Prostate gland (tissue), 2 donors: ENCODE measurements at regions not wholly inside any gene's neighbourhood (a gene's known extent, or its start where the extent isn't known, plus 50 kb on each side); places are given as distances from the start of the nearest gene placed in this dataset.

ENCODE experiments used
- DNase-seq: peaks from one replicate; pipeline ENCODE4 v3.0.0-alpha.2; 2019; ENCODE audit warnings: low spot score
- H3K27ac ChIP-seq, 2 donors: fragments of 200-600 bp; sonication (generic); 2 replicates each; pipeline ENCODE4 v1.5.1; 2017 to 2019
- H3K27me3 ChIP-seq: fragments of 200-600 bp; sonication (generic); replicated peaks from 2 replicates; pipeline ENCODE4 v1.5.1; 2019; ENCODE audit not compliant: insufficient read depth
- H3K36me3 ChIP-seq, 2 donors: fragments of 200-600 bp; sonication (generic); 1 replicate in 1 of 2; 2 replicates in 1 of 2; pipeline versions ENCODE4 v1.5.1 to v1.8.1; 2017 to 2019
- H3K4me1 ChIP-seq: fragments of 200-600 bp; sonication (generic); replicated peaks from 2 replicates; pipeline ENCODE4 v1.5.1; 2019
- H3K4me3 ChIP-seq, 2 donors: fragments of 200-600 bp; sonication (generic); 2 replicates each; pipeline ENCODE4 v1.5.1; 2017 to 2019
- H3K9me3 ChIP-seq: fragments of 200-600 bp; sonication (generic); 2 replicates; pipeline ENCODE4 v1.5.1; 2017
- POLR2A ChIP-seq: fragments of 450-650 bp; IDR thresholded peaks from one replicate; pipeline ENCODE4 v1.6.1; 2016; ENCODE audit warnings: antibody characterized with exemption, mild to moderate bottlenecking
- POLR2AphosphoS5 ChIP-seq: sonication (generic); formaldehyde crosslinking; IDR thresholded peaks from one replicate; pipeline ENCODE4 v1.6.1; 2017; ENCODE audit warnings: antibody characterized with exemption
- WGBS: methylation state at CpG from one replicate; pipeline ENCODE4 v1.1.5; 2018; 5-methylcytosine and 5-hydroxymethylcytosine counted together
- intact Hi-C: fragments of 100-400 bp; cut with DNase I; formaldehyde crosslinking; loops from one replicate; pipeline ENCODE4 v1.14.2; 2022
- TF ChIP-seq, protein P1 (sequence below), 4 experiments: fragments of 200-600 bp in 2 of 4; fragments of 450-650 bp in 2 of 4; sonication (generic) in 2 of 4; IDR thresholded peaks; 1 replicate in 3 of 4; 2 replicates in 1 of 4; pipeline ENCODE4 v1.5.1; 2016 to 2019; ENCODE audit warnings: antibody characterized with exemption in 4 of 4, mild to moderate bottlenecking in 2 of 4, moderate library complexity in 2 of 4

DNA sequence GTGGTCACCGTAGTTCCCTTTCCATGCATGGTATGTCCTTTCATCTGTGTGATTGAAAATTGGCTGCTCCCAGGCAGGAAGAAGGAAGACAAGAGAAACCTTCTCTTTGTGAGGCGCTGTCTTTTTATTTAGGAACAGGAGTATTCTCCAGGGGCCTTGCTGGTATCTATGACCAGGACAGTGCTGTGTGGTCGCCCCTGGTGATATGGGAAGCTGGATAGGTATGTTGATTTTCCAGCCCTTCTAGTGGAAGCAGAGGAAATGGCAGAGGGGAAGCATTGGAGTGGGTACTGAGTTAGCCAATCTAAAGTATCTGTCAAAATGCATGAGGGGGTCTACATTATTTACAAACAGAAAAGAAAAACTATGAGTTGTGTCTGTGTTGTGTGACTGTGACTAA, 226.6 kb downstream of the MTX2 start:
- WGBS = 94% methylated on average over 3 of the region's 3 CpGs
- H3K4me1 ChIP-seq = no peaks in the 10 kb centered on the region

DNA sequence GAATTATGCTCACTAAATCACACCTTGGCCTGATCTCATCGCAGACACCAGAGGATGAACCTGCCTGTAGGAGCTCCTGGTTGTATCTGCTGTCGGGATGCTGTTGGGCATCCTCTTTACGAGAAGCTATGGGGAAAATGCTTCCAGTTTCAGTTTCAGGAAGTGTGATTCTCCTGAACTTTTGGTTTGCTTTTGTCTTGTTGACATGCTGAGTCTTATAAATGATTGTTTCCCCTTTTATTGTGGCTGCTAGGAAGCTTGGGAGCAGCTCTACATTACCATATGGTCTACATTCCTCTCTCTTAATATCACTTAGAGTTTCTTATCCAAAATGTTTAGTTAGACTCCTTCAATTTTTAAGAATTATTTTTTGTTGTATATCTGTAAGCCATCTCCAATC, 227.5 kb downstream of the MTX2 start:
- Histone ChIP-seq H3K36me3 (no peaks in the 10 kb centered on the region), H3K27ac (no peak overlapping the region), H3K9me3 (no peaks in the 10 kb centered on the region), H3K27me3 (peaks cover 9% of the 10 kb centered on the region), H3K4me1 (no peaks in the 10 kb centered on the region), H3K4me3 (no peak overlapping the region)
- 76% methylated on average over 3 of the region's 3 CpGs for WGBS
- TF ChIP-seq POLR2A (no peak), POLR2AphosphoS5 (no peak)
- TF ChIP-seq, protein P1, sequence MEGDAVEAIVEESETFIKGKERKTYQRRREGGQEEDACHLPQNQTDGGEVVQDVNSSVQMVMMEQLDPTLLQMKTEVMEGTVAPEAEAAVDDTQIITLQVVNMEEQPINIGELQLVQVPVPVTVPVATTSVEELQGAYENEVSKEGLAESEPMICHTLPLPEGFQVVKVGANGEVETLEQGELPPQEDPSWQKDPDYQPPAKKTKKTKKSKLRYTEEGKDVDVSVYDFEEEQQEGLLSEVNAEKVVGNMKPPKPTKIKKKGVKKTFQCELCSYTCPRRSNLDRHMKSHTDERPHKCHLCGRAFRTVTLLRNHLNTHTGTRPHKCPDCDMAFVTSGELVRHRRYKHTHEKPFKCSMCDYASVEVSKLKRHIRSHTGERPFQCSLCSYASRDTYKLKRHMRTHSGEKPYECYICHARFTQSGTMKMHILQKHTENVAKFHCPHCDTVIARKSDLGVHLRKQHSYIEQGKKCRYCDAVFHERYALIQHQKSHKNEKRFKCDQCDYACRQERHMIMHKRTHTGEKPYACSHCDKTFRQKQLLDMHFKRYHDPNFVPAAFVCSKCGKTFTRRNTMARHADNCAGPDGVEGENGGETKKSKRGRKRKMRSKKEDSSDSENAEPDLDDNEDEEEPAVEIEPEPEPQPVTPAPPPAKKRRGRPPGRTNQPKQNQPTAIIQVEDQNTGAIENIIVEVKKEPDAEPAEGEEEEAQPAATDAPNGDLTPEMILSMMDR (IDR thresholded peaks at IDR 0.05) = no peak
- intact Hi-C loops = no loop called here
- DNase-seq = no peak

More for the DNA sequence above, 226.6 kb downstream of the MTX2 start:
- H3K36me3 ChIP-seq = no peaks in the 10 kb centered on the region
- no peak for DNase-seq
- intact Hi-C loops = no loop called here
- H3K27me3 ChIP-seq = peaks cover 9% of the 10 kb centered on the region
- H3K9me3 ChIP-seq = no peaks in the 10 kb centered on the region
- H3K27ac ChIP-seq = no peak overlapping the region
- H3K4me3 ChIP-seq = no peak overlapping the region
- TF ChIP-seq, protein P1 (IDR thresholded peaks at IDR 0.05) = no peak

DNA sequence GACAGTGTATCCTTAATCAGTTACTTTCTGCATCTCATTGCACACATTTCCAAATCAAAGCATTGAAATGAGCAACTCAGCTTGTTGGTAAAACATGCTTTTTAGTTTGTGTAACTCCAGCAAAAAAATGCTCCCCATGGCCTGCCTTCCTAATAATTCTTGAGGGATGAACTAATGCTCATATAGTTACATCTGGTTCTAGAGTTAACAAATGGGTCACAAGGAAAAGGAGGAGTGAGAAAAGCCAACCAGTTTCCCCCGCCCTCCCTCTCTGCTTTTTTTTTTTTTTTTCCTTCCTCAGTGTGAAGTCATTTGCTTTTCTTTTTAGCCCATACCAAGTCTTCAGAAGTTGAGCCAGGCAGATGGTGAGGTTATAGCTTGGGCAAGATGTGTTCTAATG, 231.7 kb downstream of the MTX2 start:
- TF ChIP-seq, protein P1 (IDR thresholded peaks at IDR 0.05) = no peak
- no peak for TF ChIP-seq POLR2A
- no peak for TF ChIP-seq POLR2AphosphoS5
- no peak for DNase-seq
- H3K27ac ChIP-seq = no peak overlapping the region
- no peaks in the 10 kb centered on the region for H3K9me3 ChIP-seq
- no peaks in the 10 kb centered on the region for H3K4me1 ChIP-seq
- intact Hi-C loops = no loop called here
- WGBS = 54% methylated on average over 1 of the region's 1 CpG
- H3K27me3 ChIP-seq = peaks cover 8% of the 10 kb centered on the region
- no peak overlapping the region for H3K4me3 ChIP-seq
- H3K36me3 ChIP-seq = no peaks in the 10 kb centered on the region

DNA sequence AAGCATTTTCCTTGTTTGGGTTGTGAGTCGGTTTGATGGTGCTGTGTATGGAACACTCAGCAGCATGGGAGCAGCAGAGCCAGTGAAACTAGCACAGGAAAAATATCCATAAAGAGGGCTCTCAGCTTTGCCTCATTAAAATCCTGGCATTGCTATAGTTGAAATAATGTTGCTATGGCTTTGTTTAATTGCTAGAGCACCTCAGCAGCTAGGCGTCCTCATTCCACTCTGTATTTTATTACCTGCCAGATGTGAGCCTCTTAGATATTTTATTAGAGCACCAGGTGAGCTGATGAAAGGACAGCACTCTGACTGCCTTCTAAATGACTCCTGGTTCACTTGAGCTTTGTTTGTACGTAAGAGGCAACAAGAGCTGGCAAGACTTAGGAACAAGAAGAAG, 232.4 kb downstream of the MTX2 start:
- no peak overlapping the region for H3K27ac ChIP-seq
- H3K4me1 ChIP-seq = no peaks in the 10 kb centered on the region
- H3K4me3 ChIP-seq = no peak overlapping the region
- no peaks in the 10 kb centered on the region for H3K9me3 ChIP-seq
- no peaks in the 10 kb centered on the region for H3K36me3 ChIP-seq
- DNase-seq = no peak
- intact Hi-C loops = no loop called here
- peaks cover 8% of the 10 kb centered on the region for H3K27me3 ChIP-seq
- TF ChIP-seq POLR2A (no peak), POLR2AphosphoS5 (no peak)
- TF ChIP-seq, protein P1 (IDR thresholded peaks at IDR 0.05) = no peak
- WGBS = 41% methylated on average over 3 of the region's 3 CpGs

DNA sequence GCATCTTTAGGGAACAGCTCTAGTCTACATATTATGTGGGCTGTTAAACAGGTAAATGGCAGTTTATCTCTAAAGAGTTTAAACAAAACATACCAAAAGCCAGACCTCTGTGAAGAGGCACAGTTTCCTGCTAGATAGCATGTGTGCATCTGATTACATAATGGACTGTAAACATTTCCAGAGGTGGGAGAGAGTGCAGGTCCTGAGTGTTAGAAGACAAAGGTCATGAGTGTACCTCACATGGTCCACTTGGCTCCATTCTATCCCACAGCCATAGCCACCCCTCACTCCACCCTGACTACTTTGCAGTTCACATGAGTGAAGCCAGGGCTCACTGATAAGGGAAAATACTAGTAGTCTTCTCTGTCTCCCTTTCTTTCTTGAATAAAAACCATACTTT, 233.4 kb downstream of the MTX2 start:
- TF ChIP-seq POLR2A (no peak), POLR2AphosphoS5 (no peak)
- TF ChIP-seq, protein P1 (IDR thresholded peaks at IDR 0.05) = no peak

More for the DNA sequence above, 233.4 kb downstream of the MTX2 start:
- H3K27me3 ChIP-seq = peaks cover 8% of the 10 kb centered on the region
- H3K9me3 ChIP-seq = no peaks in the 10 kb centered on the region
- intact Hi-C loops = no loop called here
- H3K27ac ChIP-seq = no peak overlapping the region
- H3K4me3 ChIP-seq = no peak overlapping the region
- H3K4me1 ChIP-seq = no peaks in the 10 kb centered on the region
- H3K36me3 ChIP-seq = no peaks in the 10 kb centered on the region
- DNase-seq = no peak
